Body of pancreas (tissue), 4 donors: ENCODE measurements at regions not wholly inside any gene's neighbourhood (a gene's known extent, or its start where the extent isn't known, plus 50 kb on each side); places are given as distances from the start of the nearest gene placed in this dataset.

Experiments used
- ATAC-seq: fragments of 150-250 bp; one replicate; pipeline ENCODE4 v1.9.1; 2016
- DNase-seq, 4 donors: peaks; one replicate each; pipeline ENCODE4 v3.0.0-alpha.2; 2019
- H3K27ac ChIP-seq, 4 donors: fragments of 200-600 bp; sonication (generic); 1 replicate in 3 of 4; 2 replicates in 1 of 4; pipeline versions ENCODE4 v1.5.1 to v1.6.1; 2016 to 2019; ENCODE audit warnings: mild to moderate bottlenecking in 1 of 4, mixed read lengths in 1 of 4, moderate library complexity in 1 of 4
- H3K27me3 ChIP-seq, 2 donors: fragments of 200-600 bp; sonication (generic); one replicate each; pipeline ENCODE4 v1.6.0; 2016; ENCODE audit warnings: mild to moderate bottlenecking in 1 of 2
- H3K36me3 ChIP-seq, 2 donors: fragments of 200-600 bp; sonication (generic); replicated peaks in 1 of 2; 2 replicates each; pipeline ENCODE4 v1.5.1; 2016; ENCODE audit warnings: low read depth in 2 of 2; ENCODE audit not compliant: insufficient read depth in 1 of 2
- H3K4me1 ChIP-seq: fragments of 200-600 bp; sonication (generic); one replicate; pipeline ENCODE4 v1.6.0; 2016
- H3K4me3 ChIP-seq, 2 donors: fragments of 200-600 bp; sonication (generic); 1 replicate in 1 of 2; 2 replicates in 1 of 2; pipeline ENCODE4 v1.5.1; 2016 to 2019
- H3K9me3 ChIP-seq, 3 donors: fragments of 200-600 bp; sonication (generic); 1 replicate in 2 of 3; 2 replicates in 1 of 3; pipeline ENCODE4 v1.5.1; 2016
- CTCF ChIP-seq, 7 experiments: fragments of 450-650 bp in 4 of 7; fragments of 200-600 bp in 3 of 7; sonication (generic) in 3 of 7; IDR thresholded peaks; one replicate each; pipeline ENCODE4 v1.5.1; 2016 to 2019; ENCODE audit warnings: antibody characterized with exemption in 7 of 7
- POLR2A ChIP-seq, 3 donors: fragments of 450-650 bp; IDR thresholded peaks; one replicate each; pipeline ENCODE4 v1.6.1; 2016; ENCODE audit warnings: antibody characterized with exemption in 3 of 3, mild to moderate bottlenecking in 2 of 3
- WGBS, 2 donors: methylation state at CpG; one replicate each; pipeline ENCODE4 v1.1.5; 2017; 5-methylcytosine and 5-hydroxymethylcytosine counted together
- intact Hi-C: fragments of 100-400 bp; cut with DNase I; formaldehyde crosslinking; loops from one replicate; pipeline ENCODE4 v1.15.1; 2023

- 55 to 65% methylated on average over 2 of the region's 2 CpGs for WGBS, 2 donors
- H3K27ac ChIP-seq = no peak overlapping the region
- no peaks in the 10 kb centered on the region for H3K36me3 ChIP-seq
- no peaks in the 10 kb centered on the region for H3K4me1 ChIP-seq
- no peak for ATAC-seq
- intact Hi-C loops = no loop called here
- TF ChIP-seq POLR2A (IDR thresholded peaks at IDR 0.05) = no peak
- TF ChIP-seq CTCF (IDR thresholded peaks at IDR 0.05) = no peak
- H3K27me3 ChIP-seq = no peaks in the 10 kb centered on the region
- no peaks in the 10 kb centered on the region for H3K9me3 ChIP-seq
- H3K4me3 ChIP-seq = no peak overlapping the region
- no peak for DNase-seq
Measured at GRCh38 chr10:120710076-120710475, 141.1 kb upstream of the WDR11 start.

- ATAC-seq (no peak), DNase-seq (no peak)
- Histone ChIP-seq H3K4me3 (no peak overlapping the region), H3K9me3 (no peaks in the 10 kb centered on the region), H3K4me1 (no peaks in the 10 kb centered on the region), H3K36me3 (no peaks in the 10 kb centered on the region), H3K27me3 (no peaks in the 10 kb centered on the region), H3K27ac (no peak overlapping the region)
- intact Hi-C loops = no loop called here
- no peak for TF ChIP-seq POLR2A (IDR thresholded peaks at IDR 0.05)
- TF ChIP-seq CTCF (IDR thresholded peaks at IDR 0.05) = no peak
- WGBS, 2 donors = 68 to 70% methylated on average over 5 of the region's 5 CpGs
Measured at GRCh38 chr10:120711860-120712259, 139.3 kb upstream of the WDR11 start.

- Histone ChIP-seq H3K4me1 (no peaks in the 10 kb centered on the region), H3K27me3 (no peaks in the 10 kb centered on the region), H3K36me3 (no peaks in the 10 kb centered on the region), H3K9me3 (no peaks in the 10 kb centered on the region), H3K4me3 (no peak overlapping the region), H3K27ac (no peak overlapping the region)
- no peak for DNase-seq
- intact Hi-C loops = no loop called here
- ATAC-seq = no peak
- 28 to 34% methylated on average over 2 of the region's 2 CpGs for WGBS, 2 donors
- TF ChIP-seq POLR2A (IDR thresholded peaks at IDR 0.05) (no peak), CTCF (IDR thresholded peaks at IDR 0.05) (no peak)
Measured at GRCh38 chr10:120713573-120714205, 137.5 kb upstream of the WDR11 start.

- no peaks in the 10 kb centered on the region for H3K27me3 ChIP-seq
- 44 to 58% methylated on average over 3 of the region's 3 CpGs for WGBS, 2 donors
- TF ChIP-seq POLR2A (IDR thresholded peaks at IDR 0.05) = no peak
- TF ChIP-seq CTCF (IDR thresholded peaks at IDR 0.05) = no peak
Measured at GRCh38 chr10:120715171-120715570, 136.0 kb upstream of the WDR11 start.

GRCh38 chr10:120719333-120719732 lies 131.8 kb upstream of the WDR11 start:
- intact Hi-C loops = no loop called here
- Histone ChIP-seq H3K36me3 (no peaks in the 10 kb centered on the region), H3K4me3 (no peak overlapping the region), H3K4me1 (no peaks in the 10 kb centered on the region), H3K27me3 (no peaks in the 10 kb centered on the region), H3K9me3 (no peaks in the 10 kb centered on the region), H3K27ac (no peak overlapping the region)
- no peak for ATAC-seq
- TF ChIP-seq POLR2A (IDR thresholded peaks at IDR 0.05) (no peak), CTCF (IDR thresholded peaks at IDR 0.05) (no peak)
- no peak for DNase-seq

More at GRCh38 chr10:120715171-120715570, 136.0 kb upstream of the WDR11 start:
- Histone ChIP-seq H3K4me3 (no peak overlapping the region), H3K4me1 (no peaks in the 10 kb centered on the region), H3K36me3 (no peaks in the 10 kb centered on the region), H3K27ac (no peak overlapping the region), H3K9me3 (no peaks in the 10 kb centered on the region)
- DNase-seq (no peak), ATAC-seq (no peak)
- intact Hi-C loops = no loop called here
